OCI-LY1 (cell line): ENCODE measurements at regions not wholly inside any gene's neighbourhood (a gene's known extent, or its start where the extent isn't known, plus 50 kb on each side); places are given as distances from the start of the nearest gene placed in this dataset.

Experiments
- H2AFZ ChIP-seq: fragments of 200-600 bp; sonication (generic), shearing (Covaris generic); 2 replicates; pipeline ENCODE4 v1.6.0; 2014; ENCODE audit warnings: antibody characterized with exemption, mild to moderate bottlenecking, low read length
- H3F3A ChIP-seq: fragments of 200-600 bp; sonication (generic), shearing (Covaris generic); 2 replicates; pipeline ENCODE4 v1.6.0; 2014; ENCODE audit warnings: mild to moderate bottlenecking, antibody characterized with exemption, low read length, moderate library complexity; ENCODE audit not compliant: insufficient read depth
- H3K27ac ChIP-seq: fragments of 200-600 bp; sonication (generic); 2 replicates; pipeline ENCODE4 v1.5.1; 2014; ENCODE audit warnings: low read length, mixed run types, mild to moderate bottlenecking, low read depth; ENCODE audit not compliant: poor library complexity, severe bottlenecking
- H3K27me3 ChIP-seq: fragments of 200-600 bp; sonication (generic); 2 replicates; pipeline ENCODE4 v1.6.0; 2014; ENCODE audit warnings: antibody characterized with exemption, mild to moderate bottlenecking, low read length, moderate library complexity; ENCODE audit not compliant: insufficient read depth
- H3K36me3 ChIP-seq: fragments of 200-600 bp; sonication (generic); 2 replicates; pipeline ENCODE4 v1.6.1; 2014; ENCODE audit warnings: mild to moderate bottlenecking, antibody characterized with exemption, low read length, moderate library complexity, mixed read lengths; ENCODE audit not compliant: insufficient read depth
- H3K4me1 ChIP-seq: fragments of 200-600 bp; sonication (generic); 2 replicates; pipeline ENCODE4 v1.5.1; 2014; ENCODE audit warnings: mild to moderate bottlenecking, low read length, moderate library complexity; ENCODE audit not compliant: insufficient read depth, severe bottlenecking
- H3K4me2 ChIP-seq: fragments of 200-600 bp; sonication (generic), shearing (Covaris generic); 2 replicates; pipeline ENCODE4 v1.6.1; 2014; ENCODE audit warnings: low read length
- H3K4me3 ChIP-seq: fragments of 200-600 bp; sonication (generic); 2 replicates; pipeline ENCODE4 v1.5.1; 2014; ENCODE audit warnings: low read length, low read depth, mild to moderate bottlenecking, mixed read lengths; ENCODE audit not compliant: poor library complexity, severe bottlenecking
- H3K79me2 ChIP-seq: fragments of 200-600 bp; shearing (Covaris generic); 2 replicates; pipeline ENCODE4 v1.6.1; 2016; ENCODE audit warnings: mixed run types, low read length, mixed read lengths; ENCODE audit not compliant: insufficient read depth
- H3K9ac ChIP-seq: fragments of 200-600 bp; sonication (generic), shearing (Covaris generic); 2 replicates; pipeline ENCODE4 v1.6.1; 2014; ENCODE audit warnings: mild to moderate bottlenecking, low read length, mixed read lengths
- H3K9me2 ChIP-seq: fragments of 200-600 bp; sonication (generic), shearing (Covaris generic); 2 replicates; pipeline ENCODE4 v1.6.1; 2014; ENCODE audit warnings: low read depth, mild to moderate bottlenecking, low read length, mixed read lengths
- H3K9me3 ChIP-seq: fragments of 200-600 bp; shearing (Covaris generic); 2 replicates; pipeline ENCODE4 v1.6.1; 2014; ENCODE audit warnings: low read length, mixed read lengths
- H4K20me1 ChIP-seq: fragments of 200-600 bp; sonication (generic), shearing (Covaris generic); 2 replicates; pipeline ENCODE4 v1.6.0; 2016; ENCODE audit warnings: mild to moderate bottlenecking, low read length; ENCODE audit not compliant: insufficient read depth
- CTCF ChIP-seq: fragments of 200-600 bp; sonication (generic), shearing (Covaris generic); IDR thresholded peaks from 2 replicates; pipeline ENCODE4 v1.5.1; 2017; ENCODE audit warnings: mild to moderate bottlenecking, antibody characterized with exemption, low read length, moderate library complexity, mixed read lengths
- EZH2 ChIP-seq: fragments of 200-600 bp; sonication (generic), shearing (Covaris generic); IDR thresholded peaks from 2 replicates; pipeline ENCODE4 v1.8.0; 2017; ENCODE audit warnings: borderline replicate concordance, mixed run types, mild to moderate bottlenecking, antibody characterized with exemption, low read length, moderate library complexity, mixed read lengths

- H3K9me3 ChIP-seq, result no peaks in the 10 kb centered on the region
- no peak overlapping the region for H3K9ac ChIP-seq
- TF ChIP-seq EZH2 (no peak), CTCF (no peak)
- H3K27me3 ChIP-seq, result peaks cover 8% of the 10 kb centered on the region
- H2AFZ ChIP-seq, result no peak overlapping the region
- H3K4me2 ChIP-seq, result no peak overlapping the region
- no peaks in the 10 kb centered on the region for H3K79me2 ChIP-seq
- no peak overlapping the region for H3K4me3 ChIP-seq
- H3K9me2 ChIP-seq, result no peaks in the 10 kb centered on the region
- H3K27ac ChIP-seq, result no peak overlapping the region
- H3K36me3 ChIP-seq, result no peaks in the 10 kb centered on the region
- H3K4me1 ChIP-seq, result no peaks in the 10 kb centered on the region
- H4K20me1 ChIP-seq, result no peaks in the 10 kb centered on the region
- no peaks in the 10 kb centered on the region for H3F3A ChIP-seq
Measured at GRCh38 chr17:77892031-77892430, 66.5 kb upstream of the TNRC6C start.

- TF ChIP-seq CTCF (peak; percentile 45; the same call in 1 of the 2 replicates), EZH2 (no peak)
- no peaks in the 10 kb centered on the region for H3K4me1 ChIP-seq
- no peak overlapping the region for H3K4me3 ChIP-seq
- no peaks in the 10 kb centered on the region for H3K79me2 ChIP-seq
- no peaks in the 10 kb centered on the region for H4K20me1 ChIP-seq
- H3K4me2 ChIP-seq, result no peak overlapping the region
- no peaks in the 10 kb centered on the region for H3K36me3 ChIP-seq
- no peaks in the 10 kb centered on the region for H3K9me3 ChIP-seq
- no peaks in the 10 kb centered on the region for H3K9me2 ChIP-seq
- no peak overlapping the region for H3K9ac ChIP-seq
- H2AFZ ChIP-seq, result no peak overlapping the region
- H3F3A ChIP-seq, result no peaks in the 10 kb centered on the region
- H3K27ac ChIP-seq, result no peak overlapping the region
- peaks cover 8% of the 10 kb centered on the region for H3K27me3 ChIP-seq
Measured at GRCh38 chr17:77892469-77893143, 65.9 kb upstream of the TNRC6C start.

- Histone ChIP-seq H3K4me1 (no peaks in the 10 kb centered on the region), H3K4me3 (no peak overlapping the region), H2AFZ (no peak overlapping the region), H3K9me3 (no peaks in the 10 kb centered on the region), H3K27ac (no peak overlapping the region), H4K20me1 (no peaks in the 10 kb centered on the region), H3K79me2 (no peaks in the 10 kb centered on the region), H3K4me2 (no peak overlapping the region), H3K27me3 (peaks cover 5% of the 10 kb centered on the region), H3K9ac (no peak overlapping the region), H3K36me3 (no peaks in the 10 kb centered on the region), H3F3A (no peaks in the 10 kb centered on the region), H3K9me2 (no peaks in the 10 kb centered on the region)
- no peak for TF ChIP-seq EZH2
- TF ChIP-seq CTCF, result no peak
Measured at GRCh38 chr17:77893144-77894044, 65.1 kb upstream of the TNRC6C start.
